Right lobe of liver (tissue), 6 donors: ENCODE measurements at regions not wholly inside any gene's neighbourhood (a gene's known extent, or its start where the extent isn't known, plus 50 kb on each side); places are given as distances from the start of the nearest gene placed in this dataset.
A peak's percentile ranks its signal among the peaks of the same experiment; 100 is the strongest.

Experiments used
- ATAC-seq, 4 donors: fragments of 200-7000 bp; cut with Tn5 transposase; one replicate each; pipeline ENCODE4 v1.9.1; 2020; ENCODE audit warnings: mild to moderate bottlenecking in 4 of 4, moderate library complexity in 4 of 4
- DNase-seq, 3 donors: peaks; one replicate each; pipeline ENCODE4 v3.0.0-alpha.2; 2020
- H3K27ac ChIP-seq, 3 donors: fragments of 200-600 bp; one replicate each; pipeline ENCODE4 v1.8.0; 2022
- H3K27me3 ChIP-seq, 2 donors: fragments of 200-600 bp; one replicate each; pipeline ENCODE4 v1.8.0; 2022
- H3K36me3 ChIP-seq, 4 donors: fragments of 200-600 bp; sonication (generic) in 1 of 4; one replicate each; pipeline versions ENCODE4 v1.5.1 to v1.8.0; 2017 to 2022; ENCODE audit warnings: control low read depth in 1 of 4
- H3K4me1 ChIP-seq, 4 donors: fragments of 200-600 bp; sonication (generic) in 1 of 4; one replicate each; pipeline versions ENCODE4 v1.5.1 to v1.8.0; 2017 to 2022; ENCODE audit warnings: control low read depth in 1 of 4
- H3K4me3 ChIP-seq, 3 donors: fragments of 200-600 bp; one replicate each; pipeline ENCODE4 v1.8.0; 2022
- H3K9me3 ChIP-seq, 4 donors: fragments of 200-600 bp; sonication (generic) in 1 of 4; one replicate each; pipeline versions ENCODE4 v1.5.1 to v1.8.0; 2017 to 2022; ENCODE audit warnings: control low read depth in 1 of 4
- POLR2A ChIP-seq: fragments of 450-650 bp; IDR thresholded peaks from one replicate; pipeline ENCODE4 v1.6.1; 2017; ENCODE audit warnings: antibody characterized with exemption, mild to moderate bottlenecking
- WGBS: methylation state at CpG from one replicate; pipeline ENCODE4 v1.1.6; 2018; ENCODE audit warnings: low coverage, low lambda C conversion rate; ENCODE audit not compliant: insufficient coverage; ENCODE audit errors: missing lambda C conversion rate; 5-methylcytosine and 5-hydroxymethylcytosine counted together
- intact Hi-C, 2 donors: fragments of 100-400 bp; cut with DNase I; formaldehyde crosslinking; loops; one replicate each; pipeline versions ENCODE4 v1.11.2 to v1.14.1; 2022
- TF ChIP-seq, protein P1 (sequence below), 4 donors: fragments of 200-600 bp in 3 of 4; fragments of 450-650 bp in 1 of 4; IDR thresholded peaks; one replicate each; pipeline versions ENCODE4 v1.5.1 to v1.8.0; 2016 to 2022; ENCODE audit warnings: antibody characterized with exemption in 4 of 4, mild to moderate bottlenecking in 2 of 4
- donor health status: DM: no; HTN: yes; CAD: no.
- donor health status: DM: no; HTN: no; CAD: no.
- donor health status: DM: no; HTN: no; CAD: no.
- donor health status: DM: no; HTN: yes; CAD: no.
- donor health status: DM: no; HTN: yes; CAD: no.

DNA sequence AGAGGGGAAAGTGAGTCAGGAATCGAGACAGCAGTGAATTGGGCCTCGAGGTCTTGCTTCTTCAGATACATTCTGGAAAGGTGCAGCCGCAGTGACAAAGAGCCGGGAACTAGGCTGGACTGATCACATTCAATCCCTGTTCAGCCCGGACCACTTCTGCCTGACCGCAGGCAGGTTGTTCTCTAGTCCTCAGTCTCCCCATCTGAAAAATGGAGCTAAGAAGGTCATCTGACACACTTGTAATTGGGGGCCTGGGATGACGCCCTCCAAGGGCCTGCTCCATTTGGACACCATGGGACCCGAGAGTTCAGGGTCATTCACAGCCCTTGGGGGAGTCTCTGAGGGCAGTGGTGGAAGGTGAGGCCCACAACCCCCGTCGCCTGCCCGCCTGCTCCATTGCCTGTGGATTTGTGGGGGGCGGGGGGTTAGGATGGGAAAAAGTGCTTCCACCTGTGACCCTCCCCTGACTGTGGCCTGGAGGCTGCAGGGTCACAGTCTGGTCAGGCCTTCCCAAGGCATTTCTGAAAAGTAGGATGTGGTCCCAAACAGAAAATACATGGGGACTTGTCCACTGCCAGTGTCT is 87.9 kb upstream of the CSF3R start:
- ATAC-seq (no peak), DNase-seq (peak in 1 of 3 donors; percentile 27)
- Histone ChIP-seq H3K9me3 (no peaks in the 10 kb centered on the region), H3K36me3 (no peaks in the 10 kb centered on the region), H3K27ac (no peak overlapping the region), H3K27me3 (no peaks in the 10 kb centered on the region), H3K4me1 (peaks cover 0 to 4% (median 0%) of the 10 kb centered on the region in 4 donors), H3K4me3 (no peak overlapping the region)
- 86% methylated on average over 2 of the region's 12 CpGs for WGBS
- intact Hi-C loops, result loop anchor here (10.0 kb wide), 1 partner anchor 864 kb away; no protein-coding TSS in a partner anchor
- TF ChIP-seq POLR2A, result no peak
- TF ChIP-seq, protein P1, sequence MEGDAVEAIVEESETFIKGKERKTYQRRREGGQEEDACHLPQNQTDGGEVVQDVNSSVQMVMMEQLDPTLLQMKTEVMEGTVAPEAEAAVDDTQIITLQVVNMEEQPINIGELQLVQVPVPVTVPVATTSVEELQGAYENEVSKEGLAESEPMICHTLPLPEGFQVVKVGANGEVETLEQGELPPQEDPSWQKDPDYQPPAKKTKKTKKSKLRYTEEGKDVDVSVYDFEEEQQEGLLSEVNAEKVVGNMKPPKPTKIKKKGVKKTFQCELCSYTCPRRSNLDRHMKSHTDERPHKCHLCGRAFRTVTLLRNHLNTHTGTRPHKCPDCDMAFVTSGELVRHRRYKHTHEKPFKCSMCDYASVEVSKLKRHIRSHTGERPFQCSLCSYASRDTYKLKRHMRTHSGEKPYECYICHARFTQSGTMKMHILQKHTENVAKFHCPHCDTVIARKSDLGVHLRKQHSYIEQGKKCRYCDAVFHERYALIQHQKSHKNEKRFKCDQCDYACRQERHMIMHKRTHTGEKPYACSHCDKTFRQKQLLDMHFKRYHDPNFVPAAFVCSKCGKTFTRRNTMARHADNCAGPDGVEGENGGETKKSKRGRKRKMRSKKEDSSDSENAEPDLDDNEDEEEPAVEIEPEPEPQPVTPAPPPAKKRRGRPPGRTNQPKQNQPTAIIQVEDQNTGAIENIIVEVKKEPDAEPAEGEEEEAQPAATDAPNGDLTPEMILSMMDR (IDR thresholded peaks at IDR 0.05), result no peak

DNA sequence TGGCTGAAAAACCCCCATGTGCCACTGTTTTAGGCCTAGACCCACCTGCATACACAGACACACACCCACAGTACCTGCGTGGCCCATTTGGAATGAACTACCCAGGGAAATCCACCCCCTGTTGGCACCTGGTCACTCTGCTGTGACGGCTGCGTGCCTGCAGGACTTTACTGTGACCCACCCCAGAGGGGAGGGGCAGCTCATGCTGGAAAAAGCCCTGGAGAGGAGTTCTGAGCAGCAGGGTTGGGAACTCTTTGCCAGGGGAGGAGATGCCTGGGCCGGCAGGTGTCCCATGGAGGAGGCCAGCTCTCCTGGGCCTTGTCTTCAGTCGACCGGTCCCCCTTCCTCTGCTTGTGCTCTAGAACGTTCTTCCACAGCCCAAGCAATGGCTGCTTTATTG is 87.3 kb upstream of the CSF3R start:
- H3K9me3 ChIP-seq, result no peaks in the 10 kb centered on the region
- intact Hi-C loops, result loop anchor here (10.0 kb wide), 1 partner anchor 865 kb away; no protein-coding TSS in a partner anchor
- ATAC-seq, result no peak
- no peaks in the 10 kb centered on the region for H3K27me3 ChIP-seq
- H3K27ac ChIP-seq, result no peak overlapping the region
- no peak overlapping the region for H3K4me3 ChIP-seq
- peak in 1 of 3 donors; percentile 39 for DNase-seq
- H3K36me3 ChIP-seq, result no peaks in the 10 kb centered on the region
- peaks cover 0 to 4% (median 0%) of the 10 kb centered on the region in 4 donors for H3K4me1 ChIP-seq
- WGBS, result no CpG with 5 or more reads among the region's 7 CpGs
- no peak for TF ChIP-seq POLR2A
- TF ChIP-seq, protein P1 (IDR thresholded peaks at IDR 0.05), result no peak

DNA sequence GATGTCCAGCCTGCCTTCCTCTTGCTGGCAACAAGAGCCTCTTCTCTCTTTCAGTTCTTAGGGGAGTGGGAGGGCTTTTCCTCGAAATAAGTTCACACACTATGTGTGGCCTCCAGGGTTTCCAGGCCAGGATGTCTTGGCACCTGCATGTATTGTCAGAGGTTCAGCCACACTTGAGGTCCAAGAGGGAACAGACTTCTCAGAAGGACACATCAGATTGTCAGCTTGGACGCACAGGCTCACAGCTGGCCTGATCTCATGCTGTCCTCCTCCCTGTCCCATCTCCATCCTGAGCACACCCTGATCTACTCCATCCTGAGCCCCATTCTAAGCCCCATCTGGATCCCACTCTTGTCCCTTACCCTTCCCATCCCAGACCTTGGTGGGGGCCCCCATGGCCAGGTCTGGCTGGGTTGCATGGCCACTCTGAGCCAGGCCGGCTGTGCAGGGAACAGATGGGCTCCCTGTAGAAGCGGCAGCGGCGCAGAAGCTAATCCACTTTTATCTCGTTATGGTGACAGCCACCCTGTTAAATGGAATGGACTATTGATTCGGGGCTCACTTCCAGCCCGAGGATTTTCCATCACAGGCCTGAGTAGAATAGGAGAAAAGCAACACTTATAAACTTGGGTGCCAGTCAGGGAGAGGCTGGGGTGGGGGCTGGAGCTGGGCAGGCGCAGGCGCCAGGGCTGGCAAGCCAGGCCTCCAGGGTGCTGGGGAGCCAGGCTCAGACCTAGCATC is 85.1 kb upstream of the CSF3R start:
- Histone ChIP-seq H3K9me3 (no peaks in the 10 kb centered on the region), H3K27me3 (no peaks in the 10 kb centered on the region), H3K4me1 (peaks cover 0 to 4% (median 0%) of the 10 kb centered on the region in 4 donors), H3K27ac (no peak overlapping the region), H3K4me3 (no peak overlapping the region), H3K36me3 (no peaks in the 10 kb centered on the region)
- peak; percentile 6 to 77 (median 41) for ATAC-seq
- peak in 2 of 3 donors; percentile 44 to 48 for DNase-seq
- 33% methylated on average over 9 of the region's 11 CpGs for WGBS
- TF ChIP-seq POLR2A, result no peak
- TF ChIP-seq, protein P1 (IDR thresholded peaks at IDR 0.05), result no peak
- intact Hi-C loops, result no loop called here

DNA sequence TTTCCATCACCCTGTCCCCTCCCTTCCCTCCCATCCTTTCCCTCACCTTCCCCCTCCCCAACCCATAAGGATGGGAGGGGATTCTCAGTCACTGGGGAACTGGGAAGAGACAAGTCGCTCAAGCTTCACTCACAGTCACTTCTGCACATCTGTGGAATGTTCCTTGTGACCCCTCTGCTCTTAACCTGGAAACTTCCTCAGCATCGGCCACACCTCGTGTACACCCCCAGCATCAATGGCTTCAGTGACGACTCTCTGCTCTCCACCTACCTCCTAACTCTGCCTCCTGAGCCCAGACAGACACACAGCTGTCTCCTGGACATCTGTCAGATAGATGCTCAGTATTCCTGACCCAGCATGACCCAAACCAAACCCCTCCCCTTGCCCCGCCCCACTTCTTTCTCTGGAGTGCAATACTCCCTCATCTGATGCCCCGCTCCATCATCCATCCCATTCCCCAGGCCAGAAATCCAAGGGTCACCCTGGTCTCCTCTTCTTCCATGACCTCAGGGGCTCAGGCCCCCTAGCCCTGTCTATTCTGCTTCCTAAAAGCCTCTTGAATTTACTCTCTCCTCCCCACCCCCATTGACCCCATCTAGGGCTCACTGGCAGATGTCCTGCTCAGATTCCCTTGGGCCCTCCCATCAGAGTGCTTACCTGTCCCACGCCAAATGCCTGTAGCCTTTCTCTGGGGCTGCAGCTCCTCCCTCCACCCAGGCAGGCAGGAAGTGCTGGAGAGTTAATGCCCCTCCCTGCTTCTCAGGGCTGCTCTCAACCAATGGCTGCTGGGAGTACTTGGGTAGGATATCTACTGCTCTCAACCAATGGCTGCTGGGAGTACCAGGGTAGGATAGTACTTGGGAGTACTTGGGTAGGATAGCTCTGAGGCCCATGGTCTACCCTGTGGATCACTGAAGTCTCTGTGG is 83.1 kb upstream of the CSF3R start:
- intact Hi-C loops, result no loop called here
- Histone ChIP-seq H3K9me3 (no peaks in the 10 kb centered on the region), H3K27me3 (no peaks in the 10 kb centered on the region), H3K4me3 (no peak overlapping the region), H3K36me3 (no peaks in the 10 kb centered on the region), H3K27ac (no peak overlapping the region), H3K4me1 (peaks cover 0 to 4% (median 0%) of the 10 kb centered on the region in 4 donors)
- DNase-seq, result peak in 2 of 3 donors; percentile 23 to 33
- 67% methylated on average over 6 of the region's 7 CpGs for WGBS
- no peak for TF ChIP-seq POLR2A
- TF ChIP-seq, protein P1 (IDR thresholded peaks at IDR 0.05), result no peak
- no peak for ATAC-seq
